OCI-LY7 (cell line): ENCODE measurements at regions not wholly inside any gene's neighbourhood (a gene's known extent, or its start where the extent isn't known, plus 50 kb on each side); places are given as distances from the start of the nearest gene placed in this dataset.

Experiments used
- BruUV-seq: library from RNA; stranded (reverse); fragments of 400-500 nt; replicated peaks from 2 replicates; lab custom pipeline; 2021; lab: Mats Ljungman, UMichigan
- CTCF ChIA-PET: fragments of 300-600 bp; sonication (Branson Sonifier 250); formaldehyde crosslinking; loops from one replicate; lab custom pipeline; 2022; ENCODE audit warnings: antibody characterized with exemption; ENCODE audit not compliant: unreplicated experiment; lab: Charles Lee
- POLR2A ChIA-PET: fragments of 300-600 bp; sonication (Branson Sonifier 250); formaldehyde crosslinking; loops from one replicate; lab custom pipeline; 2022; ENCODE audit warnings: antibody characterized with exemption; lab: Charles Lee
- DNase-seq: peaks from one replicate; pipeline ENCODE4 v3.0.0-alpha.2; 2015; ENCODE audit warnings: low spot score
- H2AFZ ChIP-seq: fragments of 200-600 bp; sonication (generic), shearing (Covaris generic); 2 replicates; pipeline ENCODE4 v1.6.1; 2014; ENCODE audit warnings: mild to moderate bottlenecking, antibody characterized with exemption, low read length, moderate library complexity
- H3K27ac ChIP-seq: fragments of 200-600 bp; sonication (generic); 2 replicates; pipeline ENCODE4 v1.5.1; 2014; ENCODE audit warnings: mixed run types, low read depth, mild to moderate bottlenecking, moderate library complexity, low read length, inconsistent platforms; ENCODE audit not compliant: poor library complexity, severe bottlenecking
- H3K36me3 ChIP-seq: fragments of 200-600 bp; sonication (generic); 2 replicates; pipeline ENCODE4 v1.6.1; 2014; ENCODE audit warnings: mild to moderate bottlenecking, antibody characterized with exemption, low read length, moderate library complexity, mixed read lengths; ENCODE audit not compliant: insufficient read depth
- H3K4me1 ChIP-seq: fragments of 200-600 bp; sonication (generic); 2 replicates; pipeline ENCODE4 v1.5.1; 2014; ENCODE audit warnings: mild to moderate bottlenecking, low read length; ENCODE audit not compliant: insufficient read depth, poor library complexity, severe bottlenecking
- H3K4me2 ChIP-seq: fragments of 200-600 bp; sonication (generic); 2 replicates; pipeline ENCODE4 v1.6.1; 2014; ENCODE audit warnings: mild to moderate bottlenecking, low read length
- H3K4me3 ChIP-seq: fragments of 200-600 bp; sonication (generic); 2 replicates; pipeline ENCODE4 v1.5.1; 2014; ENCODE audit warnings: mild to moderate bottlenecking, low read depth, low read length; ENCODE audit not compliant: poor library complexity, severe bottlenecking
- H3K79me2 ChIP-seq: fragments of 200-600 bp; sonication (generic); 2 replicates; pipeline ENCODE4 v1.6.1; 2016; ENCODE audit warnings: low read depth, mild to moderate bottlenecking, low read length, moderate library complexity, mixed read lengths; ENCODE audit not compliant: insufficient read depth
- H3K9me2 ChIP-seq: fragments of 200-600 bp; sonication (generic); 2 replicates; pipeline ENCODE4 v1.6.1; 2016; ENCODE audit warnings: mild to moderate bottlenecking, low read length, mixed read lengths; ENCODE audit not compliant: insufficient read depth
- H3K9me3 ChIP-seq: fragments of 200-600 bp; sonication (generic); 2 replicates; pipeline ENCODE4 v1.6.1; 2014; ENCODE audit warnings: mild to moderate bottlenecking, mixed run types, low read length, mixed read lengths
- H4K20me1 ChIP-seq: fragments of 200-600 bp; sonication (generic); 2 replicates; pipeline ENCODE4 v1.6.1; 2014; ENCODE audit warnings: mild to moderate bottlenecking, antibody characterized with exemption, low read length, moderate library complexity, mixed read lengths; ENCODE audit not compliant: insufficient read depth
- CTCF ChIP-seq: fragments of 200-600 bp; sonication (generic); conservative IDR thresholded peaks from 2 replicates; pipeline ENCODE4 v1.5.1; 2014; ENCODE audit warnings: mild to moderate bottlenecking, antibody characterized with exemption, low read length, moderate library complexity, mixed read lengths
- EZH2phosphoT487 ChIP-seq: fragments of 200-600 bp; sonication (generic); IDR thresholded peaks from 2 replicates; pipeline ENCODE4 v1.6.1; 2018; ENCODE audit warnings: low read depth, borderline replicate concordance, mild to moderate bottlenecking, mixed run types, antibody characterized with exemption, low read length, moderate library complexity, mixed read lengths
- intact Hi-C: fragments of 100-400 bp; cut with micrococcal nuclease; formaldehyde crosslinking; loops from one replicate; pipeline ENCODE4 v1.10.0; 2022; ENCODE audit not compliant: unreplicated experiment

- no peak overlapping the region for H2AFZ ChIP-seq
- no peak overlapping the region for H3K4me2 ChIP-seq
- TF ChIP-seq CTCF (no peak), EZH2phosphoT487 (no peak)
- H3K9me2 ChIP-seq, result no peaks in the 10 kb centered on the region
- ChIA-PET CTCF (no interaction called here), POLR2A (no interaction called here)
- DNase-seq, result no peak
- no peak overlapping the region for H3K4me3 ChIP-seq
- no peaks in the 10 kb centered on the region for H3K79me2 ChIP-seq
- intact Hi-C loops, result no loop called here
- no peaks in the 10 kb centered on the region for H4K20me1 ChIP-seq
- no peaks in the 10 kb centered on the region for H3K36me3 ChIP-seq
- no peak overlapping the region for H3K27ac ChIP-seq
- no TSS peak for BruUV-seq
- H3K4me1 ChIP-seq, result peaks cover 11% of the 10 kb centered on the region
- no peaks in the 10 kb centered on the region for H3K9me3 ChIP-seq
Observed at GRCh38 chr22:22759371-22759770, 115.0 kb downstream of the GGTLC2 start.

GRCh38 chr22:22759889-22760546 is 115.6 kb downstream of the GGTLC2 start:
- Histone ChIP-seq H3K9me3 (no peaks in the 10 kb centered on the region), H2AFZ (no peak overlapping the region), H3K27ac (no peak overlapping the region), H3K4me2 (no peak overlapping the region), H3K9me2 (no peaks in the 10 kb centered on the region), H3K4me3 (no peak overlapping the region), H3K36me3 (no peaks in the 10 kb centered on the region), H4K20me1 (no peaks in the 10 kb centered on the region), H3K4me1 (peaks cover 11% of the 10 kb centered on the region), H3K79me2 (no peaks in the 10 kb centered on the region)
- ChIA-PET POLR2A (no interaction called here), CTCF (no interaction called here)
- BruUV-seq, result no TSS peak
- intact Hi-C loops, result no loop called here
- DNase-seq, result no peak
- TF ChIP-seq CTCF (no peak), EZH2phosphoT487 (no peak)

- no peaks in the 10 kb centered on the region for H3K79me2 ChIP-seq
- no peak overlapping the region for H3K4me2 ChIP-seq
- H3K4me1 ChIP-seq, result peaks cover 11% of the 10 kb centered on the region
- H3K4me3 ChIP-seq, result no peak overlapping the region
- H3K9me2 ChIP-seq, result no peaks in the 10 kb centered on the region
- H3K9me3 ChIP-seq, result no peaks in the 10 kb centered on the region
- DNase-seq, result no peak
- POLR2A ChIA-PET, result no interaction called here
- CTCF ChIA-PET, result no interaction called here
- no peak overlapping the region for H2AFZ ChIP-seq
- intact Hi-C loops, result no loop called here
- no peaks in the 10 kb centered on the region for H3K36me3 ChIP-seq
- BruUV-seq, result no TSS peak
- TF ChIP-seq CTCF (no peak), EZH2phosphoT487 (no peak)
- H3K27ac ChIP-seq, result no peak overlapping the region
- no peaks in the 10 kb centered on the region for H4K20me1 ChIP-seq
Observed at GRCh38 chr22:22761606-22761962, 117.2 kb downstream of the GGTLC2 start.
